T-helper 9 cell (primary cell): ENCODE measurements at regions not wholly inside any gene's neighbourhood (a gene's known extent, or its start where the extent isn't known, plus 50 kb on each side); places are given as distances from the start of the nearest gene placed in this dataset.
"Not testable (repeated sequence)": the region's sequence is repeated elsewhere in the genome, so short reads cannot be mapped to it uniquely, and the experiment has no call there.

ENCODE experiments used
- DNase-seq: peaks from one replicate; pipeline ENCODE4 v3.0.0-alpha.2; 2020

GRCh38 chr12:38016602-38017001, 300.0 kb upstream of the ALG10B start:
- no peak for DNase-seq

GRCh38 chr12:38025916-38026315, 290.7 kb upstream of the ALG10B start:
- DNase-seq = no peak

DNA sequence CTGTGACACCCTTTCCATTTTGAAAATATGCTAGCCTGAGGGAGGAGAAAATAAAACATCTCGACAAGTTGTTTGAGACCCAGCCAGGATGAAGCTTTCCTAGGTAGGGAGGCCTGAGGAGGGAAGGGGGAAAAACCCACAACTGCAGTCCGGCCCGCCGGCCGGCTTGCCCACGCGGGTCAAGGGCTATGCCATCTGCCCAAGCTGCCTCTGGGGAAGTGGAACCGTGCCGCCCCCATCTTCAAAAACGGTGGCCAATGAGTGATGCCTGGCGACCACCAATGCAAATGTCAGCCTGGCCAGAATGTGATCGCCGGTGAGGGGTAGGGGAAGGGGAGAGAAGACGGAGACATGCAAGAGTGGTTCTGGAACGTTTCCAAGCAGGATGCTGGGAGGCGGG, 263.5 kb upstream of the ALG10B start:
- no peak for DNase-seq

- no peak for DNase-seq
Observed at GRCh38 chr12:38053655-38054464, 262.7 kb upstream of the ALG10B start.

- DNase-seq = no peak
Observed at GRCh38 chr12:38056701-38057689, 259.6 kb upstream of the ALG10B start.

DNA sequence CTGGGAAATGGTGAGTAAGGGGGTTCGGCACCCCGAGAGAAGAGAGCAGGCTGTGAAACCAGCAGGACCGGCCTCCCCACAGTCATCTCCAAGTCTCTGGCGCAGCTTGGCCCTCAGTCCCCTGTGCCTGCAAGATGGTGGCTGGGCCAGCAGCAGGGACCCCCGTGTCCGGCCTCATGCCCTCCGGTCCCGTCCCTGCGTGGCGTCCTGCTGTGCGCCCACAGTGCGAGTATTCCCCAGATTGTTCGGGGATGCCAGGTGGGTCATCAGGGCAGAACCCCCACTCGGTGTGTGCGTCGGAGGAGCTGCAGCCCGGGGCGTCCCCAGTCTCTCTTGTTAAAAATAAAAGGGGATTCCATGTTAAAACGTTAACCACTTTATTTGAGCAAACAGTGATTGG, 216.9 kb upstream of the ALG10B start:
- DNase-seq = no peak

GRCh38 chr12:38101753-38102152, 214.8 kb upstream of the ALG10B start:
- DNase-seq = no peak

DNA sequence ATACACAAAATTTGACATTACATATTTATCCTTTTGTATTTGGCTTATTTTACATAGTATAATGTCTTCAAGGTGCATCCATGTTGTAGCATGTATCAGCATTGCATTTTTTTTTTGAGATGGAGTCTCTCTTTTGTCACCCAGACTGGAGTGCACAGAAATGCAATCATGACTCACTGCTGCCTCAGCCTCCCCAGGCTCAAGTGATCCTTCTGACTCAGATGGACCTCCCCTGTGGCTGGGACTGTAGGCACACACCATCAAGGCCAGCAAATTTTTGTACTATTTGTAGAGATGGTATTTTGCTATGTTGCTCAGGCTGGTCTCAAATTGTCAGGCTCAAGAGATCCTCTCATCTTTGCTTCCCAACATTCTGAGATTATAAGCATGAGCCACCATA, 214.4 kb upstream of the ALG10B start:
- no peak for DNase-seq

GRCh38 chr12:38110026-38110699, 206.4 kb upstream of the ALG10B start:
- no peak for DNase-seq

GRCh38 chr12:38113991-38114390, 202.6 kb upstream of the ALG10B start:
- DNase-seq = no peak

GRCh38 chr12:38116968-38117367, 199.6 kb upstream of the ALG10B start:
- DNase-seq = no peak

- DNase-seq = no peak
Observed at GRCh38 chr12:38118632-38119031, 197.9 kb upstream of the ALG10B start.

- no peak for DNase-seq
Observed at GRCh38 chr12:38120438-38120837, 196.1 kb upstream of the ALG10B start.

DNA sequence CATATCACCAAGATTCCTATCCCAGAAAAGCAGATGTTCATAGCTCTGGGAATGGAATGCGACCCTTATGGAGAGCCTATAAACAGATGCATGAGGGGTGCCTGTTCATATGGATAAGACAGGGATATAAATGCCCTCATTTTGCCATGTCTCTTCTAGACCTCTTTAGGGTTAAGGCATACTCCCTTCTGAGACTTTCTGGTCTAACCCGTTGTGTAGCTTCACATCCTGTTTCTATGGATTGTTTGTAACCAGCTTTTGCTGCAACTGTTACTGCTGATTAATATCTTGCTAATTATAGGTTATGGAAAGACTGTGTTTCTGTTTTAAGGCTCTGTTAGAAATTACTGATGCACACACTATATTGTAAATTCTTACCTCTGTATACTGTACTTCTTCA, 193.5 kb upstream of the ALG10B start:
- DNase-seq = not testable (repeated sequence)

DNA sequence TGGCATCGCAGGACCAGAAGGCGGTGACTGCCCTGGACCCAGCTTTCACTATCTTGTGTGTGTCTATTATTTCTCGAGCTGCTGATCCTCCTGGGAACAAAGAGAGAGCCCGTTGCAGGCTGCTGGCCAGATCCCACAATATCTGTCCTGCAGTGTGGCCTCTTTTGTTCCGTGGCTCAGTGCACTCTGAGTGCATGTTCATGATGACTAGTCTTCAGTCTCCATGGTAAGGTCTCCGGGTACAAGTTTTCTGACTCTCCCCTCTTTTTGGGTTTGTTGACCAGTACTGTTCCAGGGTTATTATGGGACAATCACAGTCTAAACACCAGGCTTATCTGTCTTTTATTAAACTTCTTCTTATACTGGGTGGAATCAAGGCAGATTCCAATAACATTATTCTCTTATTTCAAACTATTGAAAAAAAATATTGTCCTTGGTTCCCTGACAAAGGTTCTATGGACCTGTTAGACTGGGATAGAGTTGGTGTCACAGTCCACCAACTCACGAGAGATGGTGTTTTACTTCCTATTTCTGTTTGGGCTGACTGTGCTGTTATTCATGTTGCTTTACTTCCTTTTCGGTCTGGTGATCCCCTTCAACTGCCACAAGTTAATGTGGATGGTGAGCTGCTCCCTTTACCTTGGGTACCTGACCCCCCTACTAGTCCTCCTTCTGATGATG, 192.9 kb upstream of the ALG10B start:
- DNase-seq = no peak

DNA sequence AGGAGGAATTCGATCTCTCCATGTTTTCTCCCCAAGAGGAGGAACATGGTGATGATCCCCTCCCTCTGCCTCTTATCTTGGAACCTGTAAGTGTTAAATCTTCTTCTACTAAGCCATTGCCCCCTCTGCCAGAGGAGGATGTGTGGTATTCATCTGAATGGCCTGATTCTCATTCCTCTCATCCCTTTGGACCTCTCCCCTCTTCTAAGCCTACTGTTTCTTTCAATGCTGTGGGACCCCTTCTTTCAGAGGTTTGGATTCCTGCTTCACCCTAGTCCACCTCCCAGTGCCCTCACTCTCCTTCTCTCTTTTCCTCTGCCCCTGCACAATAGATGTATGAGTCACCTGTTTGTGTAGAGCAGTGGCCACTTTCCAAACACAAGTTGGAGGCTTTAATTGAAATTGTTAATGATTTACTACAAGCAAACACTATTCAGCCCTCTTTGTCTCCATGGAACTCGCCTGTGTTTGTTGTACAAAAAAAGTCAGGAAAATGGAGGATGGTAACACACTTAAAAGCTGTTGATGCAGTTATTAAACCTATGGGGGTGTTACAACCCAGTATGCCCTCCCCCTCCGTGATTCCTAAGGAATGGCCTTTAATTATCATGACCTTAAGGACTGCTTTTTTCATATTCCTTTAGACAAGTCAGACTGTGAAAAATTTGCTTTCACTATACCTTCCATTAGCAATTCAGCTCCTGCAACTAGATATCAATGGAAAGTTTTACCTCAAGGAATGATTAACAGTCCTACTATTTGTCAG, 192.1 kb upstream of the ALG10B start:
- no peak for DNase-seq

DNA sequence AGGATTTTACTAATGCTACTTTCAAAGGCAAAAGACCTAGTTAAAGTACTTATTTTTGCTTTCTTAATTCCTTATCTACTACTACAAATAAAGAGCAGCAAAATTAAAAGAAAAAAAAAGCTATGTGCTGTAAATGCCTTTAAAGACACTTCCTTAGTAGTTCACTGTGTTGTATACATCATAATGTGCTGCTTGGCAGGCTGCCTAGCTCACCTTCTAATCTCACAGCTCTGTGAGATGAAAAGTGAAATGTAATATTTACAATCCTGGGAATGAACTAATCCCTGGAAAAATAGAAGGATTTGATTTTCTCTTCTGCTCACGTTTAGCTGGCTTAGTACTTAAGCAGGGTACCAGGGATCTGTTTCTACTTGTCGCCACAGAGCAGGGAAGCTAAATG, 184.4 kb upstream of the ALG10B start:
- DNase-seq = no peak

GRCh38 chr12:38137287-38137686, 179.3 kb upstream of the ALG10B start:
- no peak for DNase-seq

GRCh38 chr12:38137716-38138115, 178.9 kb upstream of the ALG10B start:
- DNase-seq = no peak

DNA sequence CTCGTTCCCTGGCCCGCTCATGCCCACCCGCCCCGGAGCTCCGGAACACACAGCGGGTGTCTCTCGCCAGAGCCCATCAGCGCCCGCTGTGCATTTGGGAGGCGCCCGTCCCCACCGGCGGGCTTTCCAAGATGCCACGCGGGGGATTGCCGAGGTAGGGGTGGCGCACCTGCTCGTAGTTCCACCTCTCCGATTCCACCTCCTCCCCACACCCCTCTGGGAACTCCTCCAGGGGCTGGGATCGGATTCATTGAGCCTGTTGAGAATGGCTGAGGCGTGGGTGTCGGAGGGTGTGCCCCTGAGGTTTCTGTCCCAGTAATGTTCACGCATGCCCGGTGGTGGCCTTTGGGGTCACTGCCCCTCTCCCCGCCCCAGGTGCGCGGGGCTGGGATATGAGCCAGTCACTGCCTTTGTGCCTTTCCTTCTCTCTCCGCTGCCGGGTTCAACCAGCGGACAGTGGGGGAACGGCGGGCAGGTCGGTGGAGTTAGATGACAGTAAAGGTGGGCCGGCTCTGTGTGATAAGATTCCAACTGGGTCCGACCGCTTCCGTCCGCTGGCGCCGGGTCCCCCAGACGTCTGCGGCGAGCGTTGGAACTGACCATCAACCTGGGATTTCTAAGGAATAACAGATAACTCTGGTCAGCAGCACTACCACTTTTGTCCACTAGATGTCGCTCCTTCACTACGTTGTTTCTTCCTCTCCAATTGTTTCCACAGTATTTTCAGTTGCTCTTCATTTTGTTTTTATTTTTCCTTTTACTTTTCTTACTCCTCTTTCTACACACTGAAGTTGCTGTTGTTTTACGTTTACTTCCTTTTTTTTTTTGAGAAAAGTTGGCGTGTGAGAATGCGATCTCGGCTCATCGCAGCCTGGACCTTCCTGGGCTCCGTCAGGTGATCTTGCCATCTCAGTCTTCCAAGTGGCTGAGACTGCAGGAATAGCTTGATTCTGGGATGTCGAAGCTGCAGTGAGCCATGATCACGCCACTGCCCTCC, 178.1 kb upstream of the ALG10B start:
- peak; percentile 63 for DNase-seq

- DNase-seq = no peak
Observed at GRCh38 chr12:38139456-38139855, 177.1 kb upstream of the ALG10B start.
